ENCODE measurements at regions not wholly inside any gene's neighbourhood (a gene's known extent, or its start where the extent isn't known, plus 50 kb on each side); places are given as distances from the start of the nearest gene placed in this dataset.

- Histone ChIP-seq H3K27ac (no peak overlapping the region), H3K4me1 (peaks cover 0 to 4% (median 0%) of the 10 kb centered on the region in 4 donors), H3K36me3 (no peaks in the 10 kb centered on the region), H3K9me3 (no peaks in the 10 kb centered on the region), H3K27me3 (no peaks in the 10 kb centered on the region), H3K4me3 (peak overlapping the region in 2 of 4 donors; percentile 78 to 81)
- TF ChIP-seq POLR2A (IDR thresholded peaks at IDR 0.05) (no peak), CTCF (IDR thresholded peaks at IDR 0.05) (no peak)
- DNase-seq = no peak
These were observed 201.5 kb upstream of the CAND1 start for GRCh38 chr12:67067453-67068203.

- peak in 1 of 3 donors; percentile 48 for DNase-seq
These were observed 200.9 kb upstream of the CAND1 start for GRCh38 chr12:67068204-67068731.

GRCh38 chr12:67068761-67069450, 200.3 kb upstream of the CAND1 start:
- TF ChIP-seq POLR2A (IDR thresholded peaks at IDR 0.05) (peak in 1 of 2 donors; percentile 8), CTCF (IDR thresholded peaks at IDR 0.05) (no peak)
- Histone ChIP-seq H3K4me3 (peak overlapping the region; percentile 57 to 81 (median 69)), H3K9me3 (no peaks in the 10 kb centered on the region), H3K36me3 (no peaks in the 10 kb centered on the region), H3K27me3 (no peaks in the 10 kb centered on the region), H3K27ac (peak overlapping the region; percentile 46 to 81 (median 76)), H3K4me1 (peaks cover 0 to 4% (median 0%) of the 10 kb centered on the region in 4 donors)
- DNase-seq = peak in 2 of 3 donors; percentile 73 to 76

More at GRCh38 chr12:67068204-67068731, 200.9 kb upstream of the CAND1 start:
- no peaks in the 10 kb centered on the region for H3K9me3 ChIP-seq
- no peaks in the 10 kb centered on the region for H3K36me3 ChIP-seq
- H3K27me3 ChIP-seq = no peaks in the 10 kb centered on the region
- peak overlapping the region; percentile 57 to 81 (median 69) for H3K4me3 ChIP-seq
- TF ChIP-seq POLR2A (IDR thresholded peaks at IDR 0.05) = no peak
- no peak for TF ChIP-seq CTCF (IDR thresholded peaks at IDR 0.05)
- peaks cover 0 to 4% (median 0%) of the 10 kb centered on the region in 4 donors for H3K4me1 ChIP-seq
- H3K27ac ChIP-seq = peak overlapping the region in 3 of 4 donors; percentile 46 to 81 (median 75)

- Histone ChIP-seq H3K27me3 (no peaks in the 10 kb centered on the region), H3K4me3 (peak overlapping the region; percentile 57 to 81 (median 69)), H3K36me3 (no peaks in the 10 kb centered on the region), H3K4me1 (peaks cover 0 to 4% (median 0%) of the 10 kb centered on the region in 4 donors), H3K27ac (peak overlapping the region; percentile 18 to 81 (median 53)), H3K9me3 (no peaks in the 10 kb centered on the region)
- peak in 2 of 3 donors; percentile 55 to 64 for DNase-seq
- TF ChIP-seq POLR2A (IDR thresholded peaks at IDR 0.05) (no peak), CTCF (IDR thresholded peaks at IDR 0.05) (peak in 3 of 6 experiments; percentile 5 to 42 (median 23))
These were observed 199.5 kb upstream of the CAND1 start for GRCh38 chr12:67069451-67070306.

- Histone ChIP-seq H3K27me3 (no peaks in the 10 kb centered on the region), H3K9me3 (no peaks in the 10 kb centered on the region), H3K4me1 (peaks cover 0 to 4% (median 0%) of the 10 kb centered on the region in 4 donors), H3K36me3 (no peaks in the 10 kb centered on the region), H3K4me3 (no peak overlapping the region), H3K27ac (no peak overlapping the region)
- DNase-seq = no peak
- TF ChIP-seq POLR2A (IDR thresholded peaks at IDR 0.05) (no peak), CTCF (IDR thresholded peaks at IDR 0.05) (no peak)
These were observed 198.9 kb upstream of the CAND1 start for GRCh38 chr12:67070307-67070600.

Measured in Peyer's patch (tissue), 4 donors.